IPS-15b (cell line): ENCODE measurements at regions not wholly inside any gene's neighbourhood (a gene's known extent, or its start where the extent isn't known, plus 50 kb on each side); places are given as distances from the start of the nearest gene placed in this dataset.
"Not testable (repeated sequence)": the region's sequence is repeated elsewhere in the genome, so short reads cannot be mapped to it uniquely, and the experiment has no call there.

Source experiments
- H3K27me3 ChIP-seq: one replicate; pipeline ENCODE4 v1.6.1; 2013; ENCODE audit warnings: low read length; ENCODE audit not compliant: control insufficient read depth, insufficient read depth
- H3K36me3 ChIP-seq: one replicate; pipeline ENCODE4 v1.6.1; 2013; ENCODE audit warnings: low read length; ENCODE audit not compliant: control insufficient read depth, insufficient read depth
- H3K4me1 ChIP-seq: one replicate; pipeline ENCODE4 v1.6.1; 2013; ENCODE audit warnings: mild to moderate bottlenecking, low read length; ENCODE audit not compliant: control insufficient read depth, insufficient read depth
- H3K4me3 ChIP-seq: one replicate; pipeline ENCODE4 v1.5.1; 2013; ENCODE audit warnings: low read depth, low read length
- H3K9ac ChIP-seq: one replicate; pipeline ENCODE4 v1.6.1; 2013; ENCODE audit warnings: low read depth, mild to moderate bottlenecking, low read length
- H3K9me3 ChIP-seq: one replicate; pipeline ENCODE4 v1.6.1; 2013; ENCODE audit warnings: mild to moderate bottlenecking, low read length; ENCODE audit not compliant: control insufficient read depth, insufficient read depth

- H3K36me3 ChIP-seq, H3K27me3 ChIP-seq, H3K9ac ChIP-seq, H3K9me3 ChIP-seq, H3K4me1 ChIP-seq: not testable (repeated sequence)
- peak overlapping the region; percentile 35 for H3K4me3 ChIP-seq
Measured at GRCh38 chr4:8964201-8964788, 92.7 kb upstream of the HMX1 start.

GRCh38 chr4:8963533-8963932 lies 91.9 kb upstream of the HMX1 start:
- not testable (repeated sequence) for H3K27me3 ChIP-seq, H3K9me3 ChIP-seq, H3K9ac ChIP-seq, H3K4me1 ChIP-seq, H3K36me3 ChIP-seq
- peak overlapping the region; percentile 26 for H3K4me3 ChIP-seq

GRCh38 chr4:8961343-8961742 lies 89.7 kb upstream of the HMX1 start:
- H3K4me1 ChIP-seq, H3K27me3 ChIP-seq, H3K4me3 ChIP-seq, H3K36me3 ChIP-seq, H3K9me3 ChIP-seq, H3K9ac ChIP-seq: not testable (repeated sequence)

DNA sequence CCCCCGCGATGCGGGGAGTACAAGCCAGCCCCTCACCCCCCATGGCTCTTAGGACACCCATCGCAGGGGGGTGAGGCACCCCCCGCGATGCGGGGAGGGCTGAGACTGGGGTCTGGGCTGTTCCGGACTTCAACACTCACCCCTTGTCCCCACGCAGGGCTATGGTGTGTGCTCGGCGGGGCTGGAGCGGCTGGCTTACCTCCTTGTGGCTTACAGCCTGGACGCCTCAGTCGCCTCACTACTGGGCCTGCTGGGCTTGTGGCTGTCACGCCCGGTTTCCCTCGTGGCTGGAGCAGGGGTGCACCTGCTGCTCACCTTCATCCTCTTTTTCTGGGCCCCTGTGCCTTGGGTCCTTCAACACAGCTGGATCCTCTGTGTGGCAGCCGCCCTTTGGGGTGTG lies 87.8 kb upstream of the HMX1 start:
- H3K27me3 ChIP-seq, H3K4me3 ChIP-seq, H3K36me3 ChIP-seq, H3K9ac ChIP-seq, H3K9me3 ChIP-seq, H3K4me1 ChIP-seq: not testable (repeated sequence)

DNA sequence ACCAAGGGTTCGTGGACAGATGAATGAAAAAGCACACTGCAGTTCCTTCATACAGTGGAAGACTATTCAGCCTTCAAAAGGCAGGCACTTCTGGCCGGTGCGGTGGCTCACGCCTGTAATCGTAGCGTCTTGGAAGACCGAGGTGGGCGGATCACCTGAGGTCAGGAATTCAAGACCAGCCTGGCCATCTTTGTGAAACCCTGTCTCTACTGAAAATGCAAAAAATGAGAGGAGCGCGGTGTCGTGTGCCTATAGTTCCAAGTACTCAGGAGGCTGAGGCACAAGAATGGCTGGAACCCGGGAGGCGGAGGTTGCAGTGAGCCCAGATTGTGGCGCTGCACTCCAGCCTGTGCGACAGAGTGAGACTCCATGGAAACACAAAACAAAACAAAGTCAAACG lies 82.4 kb upstream of the HMX1 start:
- H3K9ac ChIP-seq, H3K27me3 ChIP-seq, H3K36me3 ChIP-seq, H3K9me3 ChIP-seq, H3K4me3 ChIP-seq, H3K4me1 ChIP-seq: not testable (repeated sequence)

DNA sequence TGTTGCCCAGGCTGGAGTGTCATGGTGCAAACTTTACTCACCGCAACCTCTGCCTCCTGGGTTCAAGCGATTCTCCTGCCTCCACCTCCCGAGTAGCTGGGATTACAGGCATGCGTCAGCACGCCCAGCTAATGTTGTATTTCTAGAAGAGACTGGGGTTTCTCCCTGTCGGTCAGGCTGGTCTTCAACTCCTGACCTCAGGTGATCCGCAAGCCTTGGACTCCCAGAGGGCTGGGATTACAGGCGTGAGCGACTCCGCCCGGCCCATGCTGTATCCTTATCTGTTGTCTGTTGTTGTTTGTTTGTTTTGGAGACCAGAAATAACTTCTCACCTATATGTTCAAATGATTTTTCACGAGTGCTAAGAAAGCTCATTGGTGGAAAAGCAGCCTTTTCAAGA lies 81.2 kb upstream of the HMX1 start:
- not testable (repeated sequence) for H3K9ac ChIP-seq, H3K36me3 ChIP-seq, H3K9me3 ChIP-seq, H3K4me3 ChIP-seq, H3K4me1 ChIP-seq, H3K27me3 ChIP-seq

DNA sequence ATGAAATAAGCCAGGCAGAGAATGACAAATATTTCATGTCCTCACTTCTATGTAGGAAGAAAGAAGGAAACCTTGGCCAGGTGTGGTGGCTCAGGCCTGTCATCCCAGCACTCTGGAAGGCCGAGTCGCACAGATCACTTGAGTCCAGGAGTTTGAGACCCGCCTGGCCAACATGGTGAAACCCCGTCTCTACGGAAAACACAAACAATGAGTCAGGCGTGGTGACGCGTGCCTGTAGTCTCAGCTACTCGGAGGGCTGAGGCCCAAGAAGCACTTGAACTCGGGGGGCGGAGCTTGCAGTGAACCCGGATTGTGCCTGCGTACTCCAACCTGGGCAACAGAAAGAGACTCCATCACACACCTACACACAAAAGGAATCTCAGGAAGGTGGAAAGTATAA lies 80.5 kb upstream of the HMX1 start:
- H3K4me1 ChIP-seq, H3K27me3 ChIP-seq, H3K9me3 ChIP-seq, H3K9ac ChIP-seq, H3K4me3 ChIP-seq, H3K36me3 ChIP-seq: not testable (repeated sequence)

DNA sequence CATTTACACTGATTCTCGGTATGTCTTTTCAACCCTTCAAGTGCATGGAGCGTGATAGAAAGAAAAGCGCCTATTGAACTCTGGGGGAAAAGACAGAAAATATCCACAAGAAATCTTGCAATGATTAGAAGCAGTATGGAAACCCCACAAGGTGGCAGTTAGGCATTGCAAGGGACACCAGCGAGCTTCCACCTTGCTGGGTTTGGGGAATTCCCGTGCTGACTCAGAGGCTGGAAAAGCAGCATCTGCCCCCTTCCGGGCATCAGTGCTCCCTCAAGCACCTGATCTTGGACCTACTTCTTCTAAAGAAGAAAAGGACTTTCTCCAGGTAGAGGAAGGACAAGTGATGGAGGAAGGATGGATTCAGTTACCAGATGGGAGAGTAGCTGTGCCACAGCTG lies 73.9 kb upstream of the HMX1 start:
- H3K9me3 ChIP-seq, H3K36me3 ChIP-seq, H3K4me3 ChIP-seq, H3K4me1 ChIP-seq, H3K27me3 ChIP-seq, H3K9ac ChIP-seq: not testable (repeated sequence)

DNA sequence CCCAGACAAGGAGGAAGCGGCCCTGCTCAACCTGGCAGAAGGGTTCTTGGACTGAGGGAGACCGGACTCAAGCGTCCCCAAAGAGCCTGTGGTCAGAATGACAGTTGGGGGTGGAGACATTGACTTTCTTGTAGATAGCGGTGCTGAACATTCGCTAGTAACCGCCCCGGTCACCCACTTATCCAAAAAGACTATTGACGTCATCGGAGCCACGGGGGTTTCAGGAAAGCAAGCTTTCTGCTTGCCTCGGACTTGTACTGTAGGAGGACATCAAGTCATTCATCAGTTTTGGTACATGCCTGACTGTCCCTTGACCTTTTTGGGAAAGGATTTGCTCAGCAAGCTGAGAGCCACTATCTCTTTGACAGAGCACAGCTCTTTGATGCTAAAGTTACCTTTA lies 71.7 kb upstream of the HMX1 start:
- not testable (repeated sequence) for H3K4me1 ChIP-seq, H3K27me3 ChIP-seq, H3K9me3 ChIP-seq, H3K4me3 ChIP-seq, H3K36me3 ChIP-seq, H3K9ac ChIP-seq

DNA sequence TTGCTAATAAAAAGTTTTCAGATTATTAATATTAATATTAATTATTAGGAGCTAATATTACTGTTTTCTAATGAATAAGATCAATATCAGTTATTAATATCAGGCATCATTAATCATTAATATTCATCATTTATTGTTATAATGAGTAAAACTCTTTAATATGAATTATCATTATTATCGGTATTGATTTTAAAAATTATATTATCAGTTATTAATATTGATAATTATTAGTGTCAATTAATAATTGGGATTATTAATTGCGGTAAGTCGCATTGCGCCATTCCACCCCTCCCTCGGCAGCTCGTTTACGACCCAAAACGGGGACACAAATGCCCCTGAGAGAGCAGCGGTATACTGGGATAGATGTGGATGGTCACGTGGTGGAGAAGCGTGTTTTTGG lies 70.4 kb upstream of the HMX1 start:
- H3K4me3 ChIP-seq, H3K9ac ChIP-seq, H3K27me3 ChIP-seq, H3K9me3 ChIP-seq, H3K4me1 ChIP-seq, H3K36me3 ChIP-seq: not testable (repeated sequence)

- not testable (repeated sequence) for H3K9me3 ChIP-seq
Measured at GRCh38 chr4:8941492-8941805, 69.8 kb upstream of the HMX1 start.

GRCh38 chr4:8940792-8941491 lies 69.3 kb upstream of the HMX1 start:
- H3K36me3 ChIP-seq: no peaks in the 10 kb centered on the region
- H3K4me3 ChIP-seq: no peak overlapping the region
- H3K27me3 ChIP-seq: peaks cover 9% of the 10 kb centered on the region
- peaks cover 6% of the 10 kb centered on the region for H3K4me1 ChIP-seq
- no peaks in the 10 kb centered on the region for H3K9me3 ChIP-seq
- H3K9ac ChIP-seq: no peak overlapping the region

More at GRCh38 chr4:8941492-8941805, 69.8 kb upstream of the HMX1 start:
- H3K4me1 ChIP-seq, H3K4me3 ChIP-seq, H3K36me3 ChIP-seq, H3K9ac ChIP-seq, H3K27me3 ChIP-seq: not testable (repeated sequence)
